HG02798 (cell line): ENCODE measurements at regions not wholly inside any gene's neighbourhood (a gene's known extent, or its start where the extent isn't known, plus 50 kb on each side); places are given as distances from the start of the nearest gene placed in this dataset.
A peak's percentile ranks its signal among the peaks of the same experiment; 100 is the strongest.

Experiments
- ATAC-seq: cut with Tn5 transposase; IDR thresholded peaks from one replicate; pipeline ENCODE4 v1.9.1; 2021; ENCODE audit warnings: mild to moderate bottlenecking; ENCODE audit not compliant: unreplicated experiment, poor library complexity

DNA sequence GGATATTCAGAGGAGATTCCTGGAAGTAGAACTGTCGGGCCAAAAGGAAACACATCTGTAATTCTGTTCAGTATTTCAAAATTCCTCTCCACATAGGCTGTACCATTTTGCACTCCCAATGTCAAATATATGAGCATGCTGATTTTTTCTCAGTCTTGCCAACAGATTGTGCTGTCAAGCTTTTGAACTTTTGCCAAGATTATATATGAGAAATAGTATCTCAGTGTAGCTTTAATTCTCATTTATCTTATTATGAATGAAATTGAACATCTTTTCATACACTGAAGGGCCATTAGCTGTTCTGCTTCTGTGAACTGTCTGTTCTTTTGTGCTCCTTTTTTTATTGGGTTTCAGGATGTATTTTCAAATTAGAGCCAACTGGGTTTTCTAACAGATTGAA is 907.1 kb downstream of the MAT2B start:
- no peak for ATAC-seq

DNA sequence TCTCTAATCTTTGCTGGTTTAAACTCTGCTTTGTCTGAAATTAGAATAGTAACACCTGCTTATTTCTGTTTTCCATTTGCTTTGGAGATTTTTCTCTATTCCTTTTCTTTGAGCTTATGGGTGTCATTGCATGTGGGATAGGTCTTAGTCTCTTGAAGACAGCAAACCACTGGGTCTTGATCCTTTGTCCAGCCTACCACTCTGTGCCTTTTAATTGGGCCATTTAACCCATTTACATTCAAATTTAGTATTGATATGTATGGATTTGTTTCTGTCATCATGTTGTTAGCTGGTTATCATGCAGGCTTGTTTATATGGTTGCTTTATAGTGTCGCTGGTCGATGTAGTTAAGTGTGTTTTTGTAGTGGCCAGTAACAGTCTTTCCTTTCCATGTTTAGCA is 914.7 kb downstream of the MAT2B start:
- no peak for ATAC-seq

DNA sequence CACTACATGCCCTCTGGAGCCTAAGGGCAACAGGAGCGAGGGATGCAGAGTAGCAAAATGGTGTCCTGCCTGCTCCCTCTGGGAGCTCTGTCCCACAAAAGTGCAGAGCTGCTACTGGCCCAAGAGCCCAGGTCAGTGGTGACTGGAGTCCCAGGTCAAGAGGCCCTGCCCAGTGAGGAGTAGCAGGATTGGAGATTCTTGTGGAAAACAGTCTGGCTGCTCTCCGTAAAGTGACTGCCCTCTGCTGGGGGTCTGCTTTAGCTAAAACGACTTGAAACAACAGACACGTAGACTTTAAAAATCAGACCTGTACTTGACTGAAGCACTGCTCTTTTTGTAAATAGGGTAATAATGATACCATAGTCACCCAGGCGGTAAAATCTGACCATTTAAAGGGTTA is 917.0 kb downstream of the MAT2B start:
- ATAC-seq = no peak

DNA sequence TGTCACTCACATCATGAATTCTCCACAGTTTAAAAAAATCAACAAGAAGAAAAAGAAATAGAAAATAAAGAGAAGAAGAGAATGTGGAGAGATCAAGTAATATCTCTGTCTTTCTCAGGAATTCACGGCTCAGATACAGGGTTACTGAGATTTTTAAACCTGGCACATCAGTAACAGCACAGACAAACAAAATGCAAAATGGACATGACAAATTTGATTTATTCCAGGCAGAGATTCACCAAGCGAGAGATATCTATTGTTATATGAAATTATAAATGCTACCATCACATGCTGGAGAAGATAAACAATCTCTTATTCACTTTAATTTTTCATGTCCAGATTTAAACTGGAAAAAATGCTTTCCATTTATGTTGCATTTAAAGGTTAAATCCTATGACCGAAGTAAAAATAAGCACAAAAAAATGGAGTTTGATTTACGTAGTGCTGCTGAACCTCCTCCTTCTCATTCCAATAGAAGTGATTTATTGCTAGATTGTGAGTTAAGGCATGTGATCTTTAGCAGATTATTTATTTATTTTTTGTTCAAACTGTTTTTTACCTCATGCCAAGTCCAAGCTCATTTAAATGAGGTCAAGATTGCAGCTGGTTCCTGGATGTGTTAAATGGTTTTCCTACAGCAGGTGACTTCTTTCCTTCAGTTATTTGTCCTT is 926.4 kb downstream of the MAT2B start:
- no peak for ATAC-seq

DNA sequence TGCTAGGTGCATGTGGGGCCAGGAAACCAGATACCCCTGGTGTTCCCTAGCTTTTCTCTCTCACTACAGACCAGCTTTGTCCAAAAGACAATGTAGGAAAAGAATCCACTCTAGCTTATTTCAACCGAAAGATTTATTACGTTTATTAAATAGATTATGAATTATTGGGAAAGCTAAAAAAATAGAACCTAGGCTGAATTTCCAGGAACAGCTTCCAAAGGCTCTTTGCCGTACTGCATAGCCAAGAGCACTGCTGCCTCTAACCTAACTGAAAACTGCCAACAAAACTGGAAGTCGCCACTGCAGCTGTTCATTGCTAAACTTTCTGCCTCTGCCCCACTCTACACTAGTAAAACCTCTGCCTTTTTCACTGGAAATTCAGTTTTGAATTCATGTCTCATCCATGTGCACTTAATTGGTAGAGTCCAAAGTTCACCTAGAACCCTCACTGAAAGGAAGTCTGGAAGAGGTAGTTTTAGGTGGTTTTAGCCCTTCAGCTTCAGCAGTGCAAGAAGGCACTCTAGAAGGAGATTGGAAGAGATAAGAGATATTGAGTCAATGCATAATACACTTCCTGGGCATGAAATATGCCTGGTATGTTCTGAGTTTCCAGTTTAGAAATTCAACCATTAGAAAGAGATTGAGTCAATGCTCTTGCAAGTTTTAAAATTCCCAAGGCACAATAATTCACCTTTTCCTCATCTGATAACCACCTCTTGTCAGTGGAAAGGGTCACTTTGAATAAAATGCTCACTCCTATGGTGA is 927.9 kb downstream of the MAT2B start:
- no peak for ATAC-seq

DNA sequence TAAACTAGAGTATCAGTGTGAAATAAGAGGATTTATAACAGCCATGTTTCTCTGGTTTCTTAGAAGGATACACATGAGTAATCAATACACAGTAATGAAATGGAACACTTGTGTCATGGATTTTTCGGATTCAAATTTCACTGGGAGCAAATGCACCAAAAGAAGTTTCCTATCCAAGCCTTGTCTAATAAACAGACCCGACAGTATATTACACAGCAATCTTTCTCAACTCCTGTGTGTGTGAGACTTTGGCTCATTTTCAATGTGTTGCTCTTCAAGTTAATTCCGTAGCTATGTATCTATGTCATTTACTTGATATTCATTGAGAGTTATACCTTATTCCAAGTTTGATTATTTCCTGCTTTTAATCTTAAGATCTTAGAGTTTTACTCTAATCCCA is 930.2 kb downstream of the MAT2B start:
- no peak for ATAC-seq

DNA sequence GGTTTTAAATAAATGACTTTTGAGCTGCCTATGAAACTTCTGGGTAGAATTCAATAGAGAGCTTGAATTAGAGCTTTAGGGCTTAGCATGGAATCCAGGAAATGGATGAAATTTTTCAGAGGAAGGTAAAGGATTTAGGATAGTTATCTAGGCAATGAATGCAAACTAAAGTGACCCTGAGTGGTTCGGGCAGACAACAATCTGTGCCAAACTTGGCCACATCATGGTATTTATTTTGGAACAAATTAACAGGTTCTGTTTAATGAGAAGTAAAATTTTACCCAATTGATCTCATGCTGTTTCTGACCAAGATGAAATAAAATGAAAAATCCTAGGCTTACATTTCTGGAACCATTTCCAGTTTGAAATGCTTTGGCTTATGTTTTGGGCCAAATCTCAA is 934.4 kb downstream of the MAT2B start:
- no peak for ATAC-seq

DNA sequence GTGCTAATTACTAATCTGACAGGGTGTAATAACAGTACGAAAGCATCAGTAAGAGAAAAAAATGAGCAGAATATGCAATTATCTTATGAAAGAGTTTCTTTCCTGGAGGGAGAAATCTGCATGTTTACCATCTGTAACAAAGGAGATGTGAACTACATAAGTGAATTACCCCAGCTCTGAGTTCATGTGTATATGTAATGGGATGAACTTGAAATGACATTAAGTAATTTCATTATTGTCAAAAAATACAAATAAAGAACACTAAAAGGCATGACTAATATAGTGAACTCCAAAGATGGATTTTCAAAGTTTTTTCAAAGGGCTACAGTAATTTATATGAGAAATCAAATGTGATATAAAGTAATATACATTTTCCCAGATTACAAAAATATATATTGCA is 944.0 kb downstream of the MAT2B start:
- no peak for ATAC-seq

DNA sequence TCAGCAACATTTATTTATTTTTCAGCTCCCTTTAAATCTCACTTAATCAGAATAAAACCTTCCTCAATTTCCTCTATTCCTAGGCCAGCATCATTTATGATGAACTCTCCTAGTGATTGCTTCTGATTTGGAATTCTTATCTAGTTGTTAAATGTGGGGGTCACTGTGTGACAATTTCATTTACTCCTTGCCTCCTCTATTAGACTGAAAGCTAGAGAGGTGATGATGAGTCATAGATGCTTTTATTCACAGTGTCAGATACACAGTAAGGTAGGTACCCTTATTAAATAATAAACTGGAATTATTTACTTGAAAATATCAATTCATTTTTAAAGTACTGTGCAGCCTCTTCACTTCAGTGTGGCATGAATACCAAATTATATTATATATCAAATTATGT is 960.6 kb downstream of the MAT2B start:
- ATAC-seq = no peak

DNA sequence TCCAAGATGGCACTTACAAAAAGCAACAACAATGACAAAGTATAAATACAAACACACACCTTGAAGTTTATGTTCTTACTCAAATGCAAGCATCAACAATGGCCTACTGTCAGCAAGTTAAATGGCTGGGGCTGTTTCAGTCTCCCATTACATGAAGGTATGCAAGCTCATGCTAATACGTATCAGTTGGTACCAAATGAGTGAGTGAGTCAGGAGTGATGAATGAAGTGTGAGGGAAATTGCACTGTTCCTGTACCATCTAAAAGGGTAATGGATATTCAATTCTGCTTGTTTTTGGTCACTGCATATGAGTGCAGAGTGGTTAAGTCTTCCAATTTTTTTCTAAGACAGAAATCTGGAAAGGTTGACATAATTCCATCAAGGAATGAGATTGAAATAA is 964.9 kb downstream of the MAT2B start:
- ATAC-seq = no peak

DNA sequence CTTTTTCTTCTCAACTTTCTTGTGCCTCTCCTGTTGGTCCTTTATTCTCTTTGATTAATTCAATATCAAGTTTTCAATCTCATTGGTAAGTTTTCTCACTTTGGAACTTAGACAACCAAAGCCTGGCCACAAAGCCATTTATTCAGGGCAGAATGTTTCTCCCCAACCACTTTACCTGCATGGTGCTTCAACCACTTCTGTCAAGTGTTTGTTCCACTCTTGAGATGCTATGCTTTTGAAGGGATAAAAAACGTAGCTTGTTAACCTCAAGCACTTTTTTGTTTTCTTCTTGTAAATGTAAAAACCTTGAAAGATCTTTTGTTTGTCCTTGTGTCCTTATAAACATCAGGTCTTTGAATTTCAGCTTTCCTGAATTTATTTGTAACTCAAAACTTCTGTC is 966.7 kb downstream of the MAT2B start:
- ATAC-seq = no peak

DNA sequence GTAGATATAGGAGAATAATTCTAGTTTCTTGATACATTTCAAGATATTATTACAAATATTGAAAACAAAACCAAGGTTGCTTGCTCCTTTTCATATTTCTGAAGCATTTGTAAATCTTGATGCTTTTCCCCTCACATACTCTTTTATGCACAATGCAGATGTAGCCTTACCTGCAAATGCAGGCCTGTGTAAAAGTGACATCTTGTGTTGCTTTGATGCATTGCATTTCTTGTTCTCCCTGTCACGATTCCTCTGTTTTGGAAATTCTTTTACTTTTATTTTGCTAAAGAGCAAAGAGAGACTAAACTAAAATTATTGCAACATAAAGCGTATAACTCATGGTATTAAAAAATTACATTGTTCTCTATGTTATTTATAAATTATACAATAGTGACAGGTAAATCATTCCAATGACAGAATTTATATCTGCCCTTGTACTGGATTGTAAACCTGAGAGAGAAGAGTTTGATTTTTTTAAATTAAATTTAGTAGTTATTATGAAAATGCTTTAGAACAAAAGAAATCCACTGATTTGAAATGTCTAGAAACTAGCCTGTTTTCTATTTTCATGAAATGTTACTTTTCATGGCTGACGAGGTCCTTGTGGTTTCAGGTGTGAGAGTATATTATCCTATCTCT is 970.0 kb downstream of the MAT2B start:
- peak; percentile 68 for ATAC-seq

DNA sequence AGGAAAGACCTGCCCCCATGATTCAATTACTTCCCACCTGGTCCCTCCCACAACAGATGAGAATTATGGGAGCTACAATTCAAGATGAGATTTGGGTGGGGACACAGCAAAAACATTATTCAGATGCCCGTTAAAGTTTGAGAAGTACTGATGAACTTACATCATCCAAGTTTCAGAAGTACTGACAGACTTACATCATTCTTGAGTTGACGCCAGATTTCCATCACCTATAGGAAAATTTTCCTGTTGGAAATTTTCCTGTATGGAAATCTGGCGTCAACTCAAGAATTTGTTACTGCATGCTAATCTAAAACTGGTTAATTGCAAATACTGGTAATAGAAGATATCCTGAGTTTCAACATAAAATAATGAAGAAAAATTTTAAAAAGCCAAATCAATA is 975.9 kb downstream of the MAT2B start:
- ATAC-seq = no peak

DNA sequence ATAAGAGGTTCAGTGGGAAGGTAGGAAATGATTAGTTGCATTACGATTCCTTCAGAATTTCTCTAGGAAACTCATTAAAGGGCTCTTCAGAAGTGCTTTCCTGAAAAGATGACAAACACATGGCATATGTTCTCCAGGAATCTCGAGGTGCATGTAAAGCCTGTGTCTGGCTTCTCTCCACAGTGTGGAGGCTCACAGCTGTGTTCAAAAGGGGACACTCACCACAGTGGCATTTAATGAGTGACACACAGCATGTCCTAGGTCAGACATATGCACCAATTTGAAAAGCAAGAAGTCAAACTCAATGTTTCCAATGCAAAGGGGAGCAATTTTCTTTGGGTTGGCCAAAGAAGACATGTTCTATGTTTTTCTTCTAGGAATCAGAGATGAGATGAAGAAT is 976.9 kb downstream of the MAT2B start:
- no peak for ATAC-seq

DNA sequence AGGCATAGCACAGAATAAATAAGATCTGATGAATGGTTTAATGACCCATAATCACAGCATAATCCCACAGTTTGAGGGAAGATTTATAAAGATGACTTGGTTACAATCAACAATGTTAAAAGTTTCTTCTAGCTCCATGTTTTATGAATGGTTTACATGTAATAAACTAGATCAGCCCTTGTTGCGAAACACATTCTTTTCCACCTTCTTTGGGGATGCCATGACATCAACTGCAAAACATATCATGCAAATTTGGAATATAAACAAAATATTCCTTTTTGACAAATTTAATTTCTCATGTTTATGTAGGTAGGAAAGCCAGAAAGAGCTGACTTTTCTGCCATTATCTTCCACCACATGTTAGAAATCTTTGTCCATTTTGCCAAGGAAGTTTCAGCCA is 979.5 kb downstream of the MAT2B start:
- ATAC-seq = no peak

DNA sequence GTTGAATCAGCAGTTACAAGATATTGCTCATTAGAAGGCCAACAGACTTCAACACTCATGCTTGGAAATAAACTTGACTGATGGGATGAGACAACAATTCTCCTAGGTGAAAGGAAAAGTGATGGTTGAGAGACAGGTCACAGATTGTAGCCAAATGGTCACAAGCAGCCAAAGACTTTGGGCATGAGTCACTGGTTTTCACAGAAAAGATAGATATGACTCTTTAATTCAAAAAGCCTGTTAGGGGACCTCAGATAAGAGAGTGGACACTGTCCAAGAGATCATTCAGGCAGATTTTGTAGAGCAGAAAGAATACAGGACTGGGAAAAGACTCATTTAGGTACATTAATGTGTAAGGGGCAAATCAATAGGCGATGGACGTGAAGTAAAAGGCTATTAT is 982.5 kb downstream of the MAT2B start:
- ATAC-seq = no peak

DNA sequence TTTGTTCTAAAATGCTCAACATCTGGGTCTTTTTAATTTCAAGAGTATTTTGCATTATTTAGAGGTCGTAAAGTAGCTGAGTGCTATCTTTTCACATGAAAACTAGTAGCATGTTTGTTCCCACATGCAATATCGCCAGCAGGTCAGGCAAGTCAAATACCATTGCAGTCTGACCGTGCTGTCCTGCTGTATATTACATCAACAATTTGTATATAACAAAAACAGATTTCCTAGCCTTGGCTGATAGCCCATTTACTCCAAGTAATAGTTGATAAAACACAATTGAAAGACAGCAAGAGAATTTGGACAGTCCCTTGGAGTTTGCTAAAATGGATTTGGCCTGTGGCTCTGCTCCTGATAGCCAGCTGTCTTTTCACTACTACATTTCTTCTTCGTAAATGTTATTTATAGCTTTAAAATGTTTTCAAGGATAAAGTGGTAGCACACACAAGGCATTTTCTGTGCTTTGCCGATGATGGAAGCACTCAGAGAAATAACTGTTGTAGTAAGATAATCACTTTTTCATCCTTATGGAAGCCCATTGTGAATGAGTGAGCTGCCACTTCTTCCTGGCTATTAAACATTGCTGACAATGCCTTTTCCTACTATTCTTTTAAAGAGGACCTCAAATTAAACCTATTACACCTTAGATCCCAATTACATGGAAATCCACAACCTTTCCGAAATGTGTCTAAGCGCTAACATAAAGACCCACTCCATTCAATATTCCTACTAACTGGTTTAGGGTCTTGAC is 992.1 kb downstream of the MAT2B start:
- ATAC-seq = no peak

DNA sequence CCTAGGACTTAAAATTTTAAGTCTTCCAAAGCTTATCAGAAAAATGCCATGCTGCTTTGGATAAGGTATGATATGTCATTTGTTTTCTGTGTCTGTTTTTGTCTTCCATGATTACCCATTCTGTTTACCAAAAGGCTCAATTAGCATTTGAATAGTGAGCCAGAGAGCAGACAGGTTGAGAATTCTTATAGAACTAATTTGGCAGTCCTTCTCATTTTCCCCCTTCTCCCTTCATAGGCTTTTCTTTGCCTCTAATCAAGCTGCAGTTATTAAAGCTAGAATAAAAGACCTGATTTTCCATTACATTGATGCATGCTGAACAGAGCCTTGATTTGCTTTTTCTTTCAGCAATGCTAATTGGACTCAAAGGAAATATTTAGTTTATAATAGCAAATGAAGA is 993.0 kb downstream of the MAT2B start:
- ATAC-seq = no peak

DNA sequence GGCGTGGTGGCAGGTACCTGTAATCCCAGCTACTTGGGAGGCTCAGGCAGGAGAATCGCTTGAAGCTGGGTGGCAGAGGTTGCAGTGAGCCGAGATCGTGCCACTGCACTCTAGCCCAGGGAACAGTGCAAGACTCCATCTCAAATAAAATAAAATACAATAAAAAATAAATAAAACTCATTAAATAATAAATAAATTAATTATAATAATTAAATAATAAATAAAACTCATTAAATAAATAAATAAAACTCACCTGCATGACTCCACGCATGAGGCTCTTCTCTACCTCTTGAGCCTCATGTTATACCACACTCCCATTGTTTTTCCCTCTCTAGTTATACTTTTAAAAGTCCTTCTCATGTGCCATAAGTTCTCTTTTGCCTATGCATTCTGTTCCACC is 995.4 kb downstream of the MAT2B start:
- ATAC-seq = no peak

DNA sequence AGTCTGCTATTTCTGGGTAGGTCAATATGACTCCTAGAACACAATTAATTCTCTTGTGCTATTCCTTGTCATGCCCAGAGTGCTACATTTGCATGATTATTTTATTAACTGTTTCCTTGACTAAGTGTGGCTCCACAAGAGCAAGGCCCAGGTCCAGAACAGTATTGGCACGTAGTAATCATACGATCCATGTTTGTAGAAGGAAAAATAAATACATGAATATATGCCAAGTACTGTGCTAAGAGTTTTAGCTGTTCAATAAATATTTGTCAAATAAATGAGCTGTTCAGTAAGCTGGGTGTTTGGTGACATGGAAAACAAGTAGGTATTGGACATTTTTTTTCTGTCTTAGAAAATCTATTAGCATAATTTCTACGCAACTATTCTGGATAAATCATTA is 995.9 kb downstream of the MAT2B start:
- ATAC-seq = no peak

DNA sequence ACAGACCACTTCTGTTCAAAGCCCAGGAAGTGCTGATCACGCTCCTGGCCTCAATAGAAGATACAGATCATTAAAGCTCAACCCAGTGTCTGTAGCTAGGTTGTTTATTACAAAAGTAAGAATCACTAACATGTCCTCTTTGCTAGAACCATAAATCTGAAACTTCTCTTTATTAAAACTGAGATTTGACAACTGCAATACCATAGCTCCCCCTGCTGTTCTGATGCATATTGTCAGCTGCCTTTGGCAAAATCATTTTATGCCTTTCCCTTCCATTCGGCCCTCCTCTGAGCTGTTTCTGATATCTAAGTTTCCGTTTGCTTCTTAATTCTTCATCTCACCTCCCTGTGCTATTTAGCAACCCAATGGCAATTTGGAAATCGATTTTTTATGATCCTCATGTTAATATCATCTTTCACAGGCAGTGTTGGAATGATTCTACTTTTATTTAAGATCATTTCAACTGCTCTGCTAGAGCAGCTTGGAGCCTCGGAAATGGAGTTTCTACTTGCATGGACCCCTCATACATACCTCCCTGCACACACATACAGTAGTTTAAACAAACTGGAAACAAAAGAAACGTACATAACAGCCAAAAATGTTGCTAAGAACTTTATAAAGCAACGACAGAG is 998.8 kb downstream of the MAT2B start:
- ATAC-seq = peak; percentile 82
